ENCODE measurements at regions not wholly inside any gene's neighbourhood (a gene's known extent, or its start where the extent isn't known, plus 50 kb on each side); places are given as distances from the start of the nearest gene placed in this dataset.

DNA sequence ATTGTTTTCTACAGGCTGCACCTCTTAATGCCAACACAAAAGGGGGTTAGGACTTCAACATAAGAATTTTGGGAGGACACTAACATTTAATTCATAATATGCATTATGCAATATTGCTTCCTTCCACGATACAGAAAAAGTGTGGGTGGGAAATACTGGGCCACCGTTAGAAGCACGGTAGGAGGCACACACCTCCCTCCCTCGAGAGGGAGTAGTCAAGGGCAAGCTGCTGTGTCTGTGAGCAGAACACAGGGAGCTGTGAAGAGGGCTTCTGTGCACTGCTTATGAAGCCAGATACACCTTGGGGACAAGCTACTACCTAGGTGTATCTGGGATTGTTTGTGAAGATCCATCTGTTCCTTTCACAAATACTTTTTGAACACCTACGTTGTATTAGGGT, 109.3 kb upstream of the PLET1 start:
- TF ChIP-seq, protein P1, sequence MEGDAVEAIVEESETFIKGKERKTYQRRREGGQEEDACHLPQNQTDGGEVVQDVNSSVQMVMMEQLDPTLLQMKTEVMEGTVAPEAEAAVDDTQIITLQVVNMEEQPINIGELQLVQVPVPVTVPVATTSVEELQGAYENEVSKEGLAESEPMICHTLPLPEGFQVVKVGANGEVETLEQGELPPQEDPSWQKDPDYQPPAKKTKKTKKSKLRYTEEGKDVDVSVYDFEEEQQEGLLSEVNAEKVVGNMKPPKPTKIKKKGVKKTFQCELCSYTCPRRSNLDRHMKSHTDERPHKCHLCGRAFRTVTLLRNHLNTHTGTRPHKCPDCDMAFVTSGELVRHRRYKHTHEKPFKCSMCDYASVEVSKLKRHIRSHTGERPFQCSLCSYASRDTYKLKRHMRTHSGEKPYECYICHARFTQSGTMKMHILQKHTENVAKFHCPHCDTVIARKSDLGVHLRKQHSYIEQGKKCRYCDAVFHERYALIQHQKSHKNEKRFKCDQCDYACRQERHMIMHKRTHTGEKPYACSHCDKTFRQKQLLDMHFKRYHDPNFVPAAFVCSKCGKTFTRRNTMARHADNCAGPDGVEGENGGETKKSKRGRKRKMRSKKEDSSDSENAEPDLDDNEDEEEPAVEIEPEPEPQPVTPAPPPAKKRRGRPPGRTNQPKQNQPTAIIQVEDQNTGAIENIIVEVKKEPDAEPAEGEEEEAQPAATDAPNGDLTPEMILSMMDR (IDR thresholded peaks at IDR 0.05), result no peak
- TF ChIP-seq, protein P2, sequence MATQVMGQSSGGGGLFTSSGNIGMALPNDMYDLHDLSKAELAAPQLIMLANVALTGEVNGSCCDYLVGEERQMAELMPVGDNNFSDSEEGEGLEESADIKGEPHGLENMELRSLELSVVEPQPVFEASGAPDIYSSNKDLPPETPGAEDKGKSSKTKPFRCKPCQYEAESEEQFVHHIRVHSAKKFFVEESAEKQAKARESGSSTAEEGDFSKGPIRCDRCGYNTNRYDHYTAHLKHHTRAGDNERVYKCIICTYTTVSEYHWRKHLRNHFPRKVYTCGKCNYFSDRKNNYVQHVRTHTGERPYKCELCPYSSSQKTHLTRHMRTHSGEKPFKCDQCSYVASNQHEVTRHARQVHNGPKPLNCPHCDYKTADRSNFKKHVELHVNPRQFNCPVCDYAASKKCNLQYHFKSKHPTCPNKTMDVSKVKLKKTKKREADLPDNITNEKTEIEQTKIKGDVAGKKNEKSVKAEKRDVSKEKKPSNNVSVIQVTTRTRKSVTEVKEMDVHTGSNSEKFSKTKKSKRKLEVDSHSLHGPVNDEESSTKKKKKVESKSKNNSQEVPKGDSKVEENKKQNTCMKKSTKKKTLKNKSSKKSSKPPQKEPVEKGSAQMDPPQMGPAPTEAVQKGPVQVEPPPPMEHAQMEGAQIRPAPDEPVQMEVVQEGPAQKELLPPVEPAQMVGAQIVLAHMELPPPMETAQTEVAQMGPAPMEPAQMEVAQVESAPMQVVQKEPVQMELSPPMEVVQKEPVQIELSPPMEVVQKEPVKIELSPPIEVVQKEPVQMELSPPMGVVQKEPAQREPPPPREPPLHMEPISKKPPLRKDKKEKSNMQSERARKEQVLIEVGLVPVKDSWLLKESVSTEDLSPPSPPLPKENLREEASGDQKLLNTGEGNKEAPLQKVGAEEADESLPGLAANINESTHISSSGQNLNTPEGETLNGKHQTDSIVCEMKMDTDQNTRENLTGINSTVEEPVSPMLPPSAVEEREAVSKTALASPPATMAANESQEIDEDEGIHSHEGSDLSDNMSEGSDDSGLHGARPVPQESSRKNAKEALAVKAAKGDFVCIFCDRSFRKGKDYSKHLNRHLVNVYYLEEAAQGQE (IDR thresholded peaks at IDR 0.05; ENCODE audit: insufficient read depth in 1 of 2, low read depth in 2 of 2, low read length in 1 of 2), result no peak
- TF ChIP-seq POLR2AphosphoS5 (IDR thresholded peaks at IDR 0.05; ENCODE audit: low read depth, low read length) (no peak), SIN3A (IDR thresholded peaks at IDR 0.05; ENCODE audit: borderline replicate concordance, insufficient read depth, low read depth, low read length) (no peak), TCF7L2 (IDR thresholded peaks at IDR 0.05; ENCODE audit: low read depth, low read length) (no peak)
